ENCODE measurements at regions not wholly inside any gene's neighbourhood (a gene's known extent, or its start where the extent isn't known, plus 50 kb on each side); places are given as distances from the start of the nearest gene placed in this dataset.

GRCh38 chr5:6280425-6281100 lies 97.8 kb downstream of the MED10 start:
- TF ChIP-seq CTCF (IDR thresholded peaks at IDR 0.05) (no peak), POLR2A (IDR thresholded peaks at IDR 0.05) (no peak)

Measured in Peyer's patch (tissue), 4 donors.